IgD-negative memory B cell (primary cell): ENCODE measurements at regions not wholly inside any gene's neighbourhood (a gene's known extent, or its start where the extent isn't known, plus 50 kb on each side); places are given as distances from the start of the nearest gene placed in this dataset.
"Not testable (repeated sequence)": the region's sequence is repeated elsewhere in the genome, so short reads cannot be mapped to it uniquely, and the experiment has no call there.

ENCODE experiments used
- H3K27ac Mint-ChIP-seq, 3 donors: one replicate each; pipeline ENCODE4 v1.8.0; 2020 to 2022; ENCODE audit warnings: mild to moderate bottlenecking in 3 of 3, mixed read lengths in 3 of 3, moderate library complexity in 1 of 3
- H3K27me3 Mint-ChIP-seq: one replicate; pipeline ENCODE4 v1.8.0; 2021; ENCODE audit warnings: mixed read lengths
- H3K36me3 Mint-ChIP-seq: one replicate; pipeline ENCODE4 v1.8.0; 2020; ENCODE audit warnings: mild to moderate bottlenecking, mixed read lengths
- H3K4me1 Mint-ChIP-seq, 3 donors: one replicate each; pipeline ENCODE4 v1.8.0; 2020 to 2022; ENCODE audit warnings: mixed read lengths in 3 of 3, mild to moderate bottlenecking in 1 of 3
- H3K4me3 Mint-ChIP-seq, 4 donors: one replicate each; pipeline ENCODE4 v1.8.0; 2020 to 2022; ENCODE audit warnings: mild to moderate bottlenecking in 4 of 4, mixed read lengths in 4 of 4, moderate library complexity in 3 of 4
- H3K9me3 Mint-ChIP-seq, 3 donors: one replicate each; pipeline ENCODE4 v1.8.0; 2020 to 2021; ENCODE audit warnings: mixed read lengths in 3 of 3, mild to moderate bottlenecking in 1 of 3

GRCh38 chr20:40634891-40635290, 54.1 kb downstream of the MAFB start:
- H3K27ac Mint-ChIP-seq = no peak overlapping the region
- no peaks in the 10 kb centered on the region for H3K36me3 Mint-ChIP-seq
- no peaks in the 10 kb centered on the region for H3K9me3 Mint-ChIP-seq
- H3K4me1 Mint-ChIP-seq = peaks cover 0 to 2% (median 0%) of the 10 kb centered on the region in 3 donors
- H3K27me3 Mint-ChIP-seq = peaks cover 2% of the 10 kb centered on the region
- H3K4me3 Mint-ChIP-seq = no peak overlapping the region

DNA sequence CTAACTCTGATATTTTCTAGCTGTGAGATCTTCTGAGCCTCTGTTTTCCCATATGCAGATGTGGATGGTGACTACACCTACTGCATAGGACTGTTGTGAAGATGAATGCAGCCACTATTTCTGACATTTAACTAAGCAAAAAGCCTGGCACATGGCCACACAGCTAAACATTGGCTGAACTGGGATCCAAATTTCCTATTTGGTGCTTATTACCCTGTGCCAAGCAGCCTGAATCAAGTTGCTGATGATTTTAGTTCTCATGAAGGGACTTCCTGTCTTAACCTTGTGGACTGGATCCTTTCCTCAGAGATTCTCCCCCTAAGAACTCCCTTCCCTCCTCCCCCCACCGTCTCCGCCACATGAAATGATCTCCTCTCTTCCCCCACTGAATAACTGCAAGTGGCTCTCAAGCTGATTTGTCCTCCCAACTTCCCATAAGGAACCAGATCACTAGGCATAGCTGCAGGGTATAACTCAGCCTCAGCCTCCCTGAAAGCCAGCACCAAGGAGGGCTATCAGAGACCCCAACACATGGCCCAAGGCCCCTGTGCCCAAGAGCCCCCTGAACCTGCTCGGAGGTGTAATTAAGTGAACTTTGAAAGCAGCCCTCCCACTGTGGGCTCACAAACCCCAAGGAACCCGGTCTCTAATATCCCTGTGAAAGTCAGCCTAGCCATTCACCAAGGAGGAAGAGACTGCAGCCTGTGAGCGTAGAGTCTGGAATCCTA, 55.7 kb downstream of the MAFB start:
- H3K27ac Mint-ChIP-seq = no peak overlapping the region
- H3K27me3 Mint-ChIP-seq = peaks cover 2% of the 10 kb centered on the region
- no peak overlapping the region for H3K4me3 Mint-ChIP-seq
- peaks cover 0 to 2% (median 0%) of the 10 kb centered on the region in 3 donors for H3K4me1 Mint-ChIP-seq
- no peaks in the 10 kb centered on the region for H3K9me3 Mint-ChIP-seq
- no peaks in the 10 kb centered on the region for H3K36me3 Mint-ChIP-seq

DNA sequence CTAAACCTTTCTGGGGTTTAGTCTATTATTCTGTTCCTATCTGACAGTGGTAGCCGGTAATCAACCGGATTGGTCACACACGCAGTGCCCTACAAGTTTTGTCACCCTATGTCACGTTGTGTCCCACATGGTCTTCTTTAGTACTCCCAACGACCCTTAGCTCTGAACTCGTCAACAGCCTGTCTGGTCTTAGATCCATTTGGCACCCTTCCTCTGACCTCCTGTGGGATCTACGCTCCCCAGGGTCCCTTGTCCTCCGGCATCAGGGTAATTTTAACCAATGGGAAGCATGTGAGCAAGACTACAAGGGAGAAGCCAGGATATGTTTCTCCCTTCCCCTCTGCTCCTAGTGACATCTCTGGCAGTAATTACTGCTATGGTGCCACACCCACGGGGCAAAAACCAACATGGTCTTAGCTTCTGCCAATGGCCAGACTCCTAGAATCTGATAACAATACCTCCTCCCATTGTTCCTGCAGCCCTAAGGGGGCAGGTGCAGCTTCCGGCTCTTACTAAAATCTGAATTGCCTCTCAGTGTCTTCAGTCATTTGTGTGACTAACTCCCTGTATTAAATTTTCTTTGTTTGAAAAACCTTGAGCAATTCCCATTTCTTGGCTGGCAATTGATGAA, 56.6 kb downstream of the MAFB start:
- Mint-ChIP-seq H3K9me3 (no peaks in the 10 kb centered on the region), H3K4me3 (no peak overlapping the region), H3K36me3 (no peaks in the 10 kb centered on the region), H3K4me1 (no peaks in the 10 kb centered on the region), H3K27ac (no peak overlapping the region), H3K27me3 (peaks cover 1% of the 10 kb centered on the region)

GRCh38 chr20:40631119-40631631, 57.9 kb downstream of the MAFB start:
- peaks cover 2 to 7% (median 4%) of the 10 kb centered on the region in 3 donors for H3K9me3 Mint-ChIP-seq
- no peaks in the 10 kb centered on the region for H3K4me1 Mint-ChIP-seq
- no peak overlapping the region for H3K4me3 Mint-ChIP-seq
- no peak overlapping the region for H3K27ac Mint-ChIP-seq
- H3K36me3 Mint-ChIP-seq = no peaks in the 10 kb centered on the region
- H3K27me3 Mint-ChIP-seq = peaks cover 1% of the 10 kb centered on the region

- Mint-ChIP-seq H3K4me1 (no peaks in the 10 kb centered on the region), H3K27ac (no peak overlapping the region), H3K9me3 (peaks cover 2 to 7% (median 4%) of the 10 kb centered on the region in 3 donors), H3K4me3 (no peak overlapping the region), H3K27me3 (peaks cover 3% of the 10 kb centered on the region), H3K36me3 (no peaks in the 10 kb centered on the region)
Measured at GRCh38 chr20:40630713-40631112, 58.3 kb downstream of the MAFB start.

- Mint-ChIP-seq H3K4me1 (no peaks in the 10 kb centered on the region), H3K9me3 (peaks cover 2 to 7% (median 4%) of the 10 kb centered on the region in 3 donors), H3K4me3 (no peak overlapping the region), H3K27ac (no peak overlapping the region), H3K36me3 (no peaks in the 10 kb centered on the region), H3K27me3 (peaks cover 3% of the 10 kb centered on the region)
Measured at GRCh38 chr20:40630099-40630498, 58.9 kb downstream of the MAFB start.

GRCh38 chr20:40628877-40629276, 60.2 kb downstream of the MAFB start:
- H3K27me3 Mint-ChIP-seq = peaks cover 3% of the 10 kb centered on the region
- H3K4me1 Mint-ChIP-seq = no peaks in the 10 kb centered on the region
- H3K27ac Mint-ChIP-seq = no peak overlapping the region
- no peaks in the 10 kb centered on the region for H3K36me3 Mint-ChIP-seq
- H3K9me3 Mint-ChIP-seq = peaks cover 2 to 7% (median 4%) of the 10 kb centered on the region in 3 donors
- no peak overlapping the region for H3K4me3 Mint-ChIP-seq

GRCh38 chr20:40619053-40619452, 70.0 kb downstream of the MAFB start:
- H3K4me1 Mint-ChIP-seq, H3K9me3 Mint-ChIP-seq, H3K36me3 Mint-ChIP-seq, H3K27ac Mint-ChIP-seq, H3K4me3 Mint-ChIP-seq: not testable (repeated sequence)
- H3K27me3 Mint-ChIP-seq = peaks cover 12% of the 10 kb centered on the region

DNA sequence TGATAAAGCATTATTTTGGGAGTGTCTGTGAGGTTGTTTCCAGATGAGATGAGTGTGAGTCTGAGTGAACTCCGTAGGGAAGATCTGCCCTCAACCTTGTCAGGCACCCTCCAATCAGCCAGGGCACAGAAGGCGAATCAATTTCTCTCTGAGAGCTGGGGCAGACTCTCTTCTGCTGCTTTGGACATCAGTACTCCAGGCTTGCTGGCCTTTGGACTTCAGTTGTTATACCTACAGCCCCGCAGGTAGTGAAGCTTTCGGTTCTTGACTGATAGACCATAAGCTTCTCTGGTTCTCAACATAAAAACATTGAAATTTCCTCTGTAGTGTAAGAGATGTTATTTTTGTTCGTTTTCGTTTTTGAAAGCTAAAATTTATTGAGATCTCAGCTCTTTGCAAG, 71.4 kb downstream of the MAFB start:
- Mint-ChIP-seq H3K27ac (no peak overlapping the region), H3K9me3 (no peaks in the 10 kb centered on the region), H3K4me1 (no peaks in the 10 kb centered on the region), H3K27me3 (peaks cover 12% of the 10 kb centered on the region), H3K4me3 (no peak overlapping the region), H3K36me3 (no peaks in the 10 kb centered on the region)

GRCh38 chr20:40612837-40613236, 76.2 kb downstream of the MAFB start:
- peaks cover 10% of the 10 kb centered on the region for H3K27me3 Mint-ChIP-seq
- H3K27ac Mint-ChIP-seq = no peak overlapping the region
- peaks cover 0 to 2% (median 0%) of the 10 kb centered on the region in 3 donors for H3K9me3 Mint-ChIP-seq

DNA sequence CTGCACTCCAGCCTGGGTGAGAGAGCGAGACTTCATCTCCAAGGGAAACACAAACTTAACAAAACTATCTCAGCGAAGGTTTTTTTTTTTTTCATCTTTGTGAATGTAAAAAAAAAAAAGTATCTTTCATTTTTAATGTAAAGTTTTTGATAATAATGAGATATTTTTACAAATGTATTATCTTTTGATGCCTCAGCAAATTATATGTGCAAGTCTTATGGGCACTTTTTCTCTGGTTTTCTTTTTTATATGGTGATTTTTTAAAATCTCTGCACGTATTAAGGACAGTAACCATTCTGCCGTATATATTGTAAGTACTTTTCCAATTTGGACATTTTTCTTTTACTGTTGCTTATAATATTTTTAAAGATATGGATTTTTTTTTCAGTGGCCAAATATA, 76.8 kb downstream of the MAFB start:
- peaks cover 0 to 2% (median 0%) of the 10 kb centered on the region in 3 donors for H3K9me3 Mint-ChIP-seq

More at GRCh38 chr20:40612837-40613236, 76.2 kb downstream of the MAFB start:
- no peak overlapping the region for H3K4me3 Mint-ChIP-seq
- no peaks in the 10 kb centered on the region for H3K4me1 Mint-ChIP-seq
- H3K36me3 Mint-ChIP-seq = no peaks in the 10 kb centered on the region

DNA sequence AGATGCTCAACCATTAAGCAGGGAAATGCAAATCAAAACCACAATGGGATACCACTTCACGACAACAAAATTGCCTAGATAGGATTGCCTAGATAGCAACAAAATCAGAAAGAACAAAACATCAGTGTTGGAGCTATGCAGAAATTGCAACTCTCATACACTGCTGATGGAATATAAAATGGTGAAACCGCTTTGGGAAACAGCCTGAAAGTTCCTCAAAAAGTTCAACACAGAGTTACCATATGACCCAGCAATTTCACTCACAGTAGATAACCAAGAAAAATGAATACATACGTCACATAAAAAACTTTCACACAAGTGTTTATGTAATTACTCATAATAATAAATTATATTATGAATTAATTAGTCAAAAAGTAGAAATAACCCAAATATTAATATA, 78.3 kb downstream of the MAFB start:
- no peak overlapping the region for H3K4me3 Mint-ChIP-seq
- H3K4me1 Mint-ChIP-seq = no peaks in the 10 kb centered on the region
- no peaks in the 10 kb centered on the region for H3K27me3 Mint-ChIP-seq
- H3K36me3 Mint-ChIP-seq = no peaks in the 10 kb centered on the region
- peaks cover 0 to 2% (median 0%) of the 10 kb centered on the region in 3 donors for H3K9me3 Mint-ChIP-seq
- H3K27ac Mint-ChIP-seq = no peak overlapping the region

More for the DNA sequence above, 76.8 kb downstream of the MAFB start:
- H3K4me3 Mint-ChIP-seq = no peak overlapping the region
- no peaks in the 10 kb centered on the region for H3K4me1 Mint-ChIP-seq
- no peaks in the 10 kb centered on the region for H3K36me3 Mint-ChIP-seq
- peaks cover 6% of the 10 kb centered on the region for H3K27me3 Mint-ChIP-seq
- no peak overlapping the region for H3K27ac Mint-ChIP-seq

GRCh38 chr20:40607927-40608326, 81.1 kb downstream of the MAFB start:
- H3K4me3 Mint-ChIP-seq = no peak overlapping the region
- no peaks in the 10 kb centered on the region for H3K36me3 Mint-ChIP-seq
- H3K27me3 Mint-ChIP-seq = no peaks in the 10 kb centered on the region
- H3K9me3 Mint-ChIP-seq = peaks cover 0 to 2% (median 0%) of the 10 kb centered on the region in 3 donors
- no peaks in the 10 kb centered on the region for H3K4me1 Mint-ChIP-seq
- no peak overlapping the region for H3K27ac Mint-ChIP-seq

GRCh38 chr20:40606660-40607059, 82.4 kb downstream of the MAFB start:
- Mint-ChIP-seq H3K9me3 (peaks cover 0 to 2% (median 0%) of the 10 kb centered on the region in 3 donors), H3K27ac (no peak overlapping the region), H3K36me3 (no peaks in the 10 kb centered on the region), H3K4me3 (no peak overlapping the region), H3K27me3 (no peaks in the 10 kb centered on the region), H3K4me1 (no peaks in the 10 kb centered on the region)

- Mint-ChIP-seq H3K27ac (no peak overlapping the region), H3K27me3 (no peaks in the 10 kb centered on the region), H3K4me3 (no peak overlapping the region), H3K36me3 (no peaks in the 10 kb centered on the region), H3K4me1 (no peaks in the 10 kb centered on the region), H3K9me3 (peaks cover 0 to 2% (median 0%) of the 10 kb centered on the region in 3 donors)
Measured at GRCh38 chr20:40606237-40606636, 82.8 kb downstream of the MAFB start.

GRCh38 chr20:40604416-40604815, 84.6 kb downstream of the MAFB start:
- no peaks in the 10 kb centered on the region for H3K27me3 Mint-ChIP-seq
- H3K9me3 Mint-ChIP-seq = peaks cover 2 to 4% (median 2%) of the 10 kb centered on the region in 3 donors
- H3K36me3 Mint-ChIP-seq = no peaks in the 10 kb centered on the region
- H3K27ac Mint-ChIP-seq = no peak overlapping the region
- no peak overlapping the region for H3K4me3 Mint-ChIP-seq
- H3K4me1 Mint-ChIP-seq = no peaks in the 10 kb centered on the region
